ENCODE measurements at regions not wholly inside any gene's neighbourhood (a gene's known extent, or its start where the extent isn't known, plus 50 kb on each side); places are given as distances from the start of the nearest gene placed in this dataset.
"Not testable (repeated sequence)": the region's sequence is repeated elsewhere in the genome, so short reads cannot be mapped to it uniquely, and the experiment has no call there.

GRCh38 chr10:37067576-37067975 is 57.8 kb upstream of the ANKRD30A start:
- no peak for DNase-seq (ENCODE audit: low spot score)

GRCh38 chr10:37062296-37062695 is 63.1 kb upstream of the ANKRD30A start:
- DNase-seq (ENCODE audit: low spot score): not testable (repeated sequence)

- no peak for DNase-seq (ENCODE audit: low spot score)
These were observed 68.1 kb upstream of the ANKRD30A start for GRCh38 chr10:37057261-37057660.

GRCh38 chr10:37053476-37053875 is 71.9 kb upstream of the ANKRD30A start:
- DNase-seq (ENCODE audit: low spot score): no peak

- not testable (repeated sequence) for DNase-seq (ENCODE audit: low spot score)
These were observed 75.4 kb upstream of the ANKRD30A start for GRCh38 chr10:37049982-37050381.

- DNase-seq (ENCODE audit: low spot score): not testable (repeated sequence)
These were observed 81.1 kb upstream of the ANKRD30A start for GRCh38 chr10:37044319-37044718.

- no peak for DNase-seq (ENCODE audit: low spot score)
These were observed 89.5 kb upstream of the ANKRD30A start for GRCh38 chr10:37035853-37036252.

GRCh38 chr10:37015498-37015897 is 109.9 kb upstream of the ANKRD30A start:
- no peak for DNase-seq (ENCODE audit: low spot score)

- DNase-seq (ENCODE audit: low spot score): no peak
These were observed 114.7 kb upstream of the ANKRD30A start for GRCh38 chr10:37010741-37011140.

- DNase-seq (ENCODE audit: low spot score): not testable (repeated sequence)
These were observed 117.1 kb upstream of the ANKRD30A start for GRCh38 chr10:37008276-37008675.

- no peak for DNase-seq (ENCODE audit: low spot score)
These were observed 122.3 kb upstream of the ANKRD30A start for GRCh38 chr10:37003126-37003525.

GRCh38 chr10:36995806-36996205 is 129.6 kb upstream of the ANKRD30A start:
- not testable (repeated sequence) for DNase-seq (ENCODE audit: low spot score)

GRCh38 chr10:36994886-36995285 is 130.5 kb upstream of the ANKRD30A start:
- DNase-seq (ENCODE audit: low spot score): no peak

- no peak for DNase-seq (ENCODE audit: low spot score)
These were observed 136.2 kb upstream of the ANKRD30A start for GRCh38 chr10:36989233-36989632.

- no peak for DNase-seq (ENCODE audit: low spot score)
These were observed 178.8 kb upstream of the ANKRD30A start for GRCh38 chr10:36946598-36946997.

- DNase-seq (ENCODE audit: low spot score): no peak
These were observed 181.9 kb upstream of the ANKRD30A start for GRCh38 chr10:36943544-36943943.

GRCh38 chr10:36942616-36943015 is 182.8 kb upstream of the ANKRD30A start:
- DNase-seq (ENCODE audit: low spot score): no peak

GRCh38 chr10:36903040-36903439 is 222.4 kb upstream of the ANKRD30A start:
- DNase-seq (ENCODE audit: low spot score): no peak

- DNase-seq (ENCODE audit: low spot score): no peak
These were observed 225.7 kb upstream of the ANKRD30A start for GRCh38 chr10:36899652-36900051.

GRCh38 chr10:36888925-36889573 is 236.3 kb upstream of the ANKRD30A start:
- DNase-seq (ENCODE audit: low spot score): no peak

- DNase-seq (ENCODE audit: low spot score): no peak
These were observed 239.0 kb upstream of the ANKRD30A start for GRCh38 chr10:36886303-36886891.

GRCh38 chr10:36885746-36886145 is 239.7 kb upstream of the ANKRD30A start:
- DNase-seq (ENCODE audit: low spot score): no peak

GRCh38 chr10:36882781-36883180 is 242.6 kb upstream of the ANKRD30A start:
- DNase-seq (ENCODE audit: low spot score): no peak

GRCh38 chr10:36880898-36881297 is 244.5 kb upstream of the ANKRD30A start:
- DNase-seq (ENCODE audit: low spot score): peak; percentile 60
